ENCODE measurements at regions not wholly inside any gene's neighbourhood (a gene's known extent, or its start where the extent isn't known, plus 50 kb on each side); places are given as distances from the start of the nearest gene placed in this dataset.

DNA sequence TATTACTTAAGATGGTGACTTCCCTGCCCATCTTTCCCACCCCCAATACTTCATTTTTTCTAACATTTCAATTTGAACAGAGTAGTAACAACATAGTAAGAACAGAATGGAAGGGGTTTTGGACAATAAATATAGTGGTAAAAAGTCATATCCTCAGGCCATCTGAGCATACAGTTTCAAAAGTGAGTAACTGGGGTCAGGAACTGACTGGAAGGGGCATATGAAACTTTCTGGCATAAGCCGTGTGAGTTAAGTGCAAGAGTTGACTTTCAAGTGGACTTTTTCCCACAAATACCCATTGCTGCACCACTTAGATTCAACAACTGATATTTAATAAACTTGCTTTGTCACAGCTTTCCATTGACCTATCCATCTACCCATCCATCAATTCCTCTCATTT is 153.5 kb upstream of the IL12A start:
- no peak for FAIRE-seq

DNA sequence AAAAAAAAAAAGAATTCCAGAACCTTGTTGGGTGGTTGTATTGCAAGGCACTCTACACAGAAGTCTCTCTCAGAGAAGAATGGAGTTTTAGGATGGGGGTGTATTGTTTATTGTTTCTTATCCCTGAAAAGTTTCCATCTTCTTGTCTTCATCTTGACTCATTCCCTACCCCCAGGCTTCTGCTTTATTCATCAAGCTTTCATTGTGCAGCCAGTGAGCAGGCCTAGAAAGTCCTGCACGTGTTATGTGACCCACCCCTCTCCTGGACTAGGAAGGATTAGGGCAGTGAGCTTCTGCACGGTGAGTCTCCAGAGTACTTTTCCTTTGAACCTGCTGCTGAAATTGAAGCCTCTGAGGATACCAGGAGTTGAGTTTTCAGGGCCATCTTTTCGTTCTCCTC is 150.9 kb upstream of the IL12A start:
- FAIRE-seq, result no peak

DNA sequence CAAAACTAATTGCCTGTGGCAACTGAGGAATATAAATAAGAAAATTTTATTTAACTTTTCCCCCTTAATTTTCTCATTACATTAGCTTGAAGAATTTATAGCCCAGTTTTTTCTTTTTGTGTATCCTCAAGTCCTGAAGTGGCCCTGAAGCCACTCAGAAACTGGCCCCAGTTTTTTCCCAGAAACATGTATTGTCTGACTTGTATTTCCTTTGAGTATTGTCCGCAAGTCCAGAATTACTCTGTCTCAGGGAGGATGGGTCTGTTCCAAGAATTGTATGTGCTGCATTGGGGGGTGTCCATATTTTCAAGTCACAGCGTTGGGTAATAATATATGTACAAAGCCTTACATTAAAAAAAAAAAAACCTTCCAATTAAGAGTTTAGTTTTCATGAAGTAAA is 149.7 kb upstream of the IL12A start:
- FAIRE-seq, result no peak

DNA sequence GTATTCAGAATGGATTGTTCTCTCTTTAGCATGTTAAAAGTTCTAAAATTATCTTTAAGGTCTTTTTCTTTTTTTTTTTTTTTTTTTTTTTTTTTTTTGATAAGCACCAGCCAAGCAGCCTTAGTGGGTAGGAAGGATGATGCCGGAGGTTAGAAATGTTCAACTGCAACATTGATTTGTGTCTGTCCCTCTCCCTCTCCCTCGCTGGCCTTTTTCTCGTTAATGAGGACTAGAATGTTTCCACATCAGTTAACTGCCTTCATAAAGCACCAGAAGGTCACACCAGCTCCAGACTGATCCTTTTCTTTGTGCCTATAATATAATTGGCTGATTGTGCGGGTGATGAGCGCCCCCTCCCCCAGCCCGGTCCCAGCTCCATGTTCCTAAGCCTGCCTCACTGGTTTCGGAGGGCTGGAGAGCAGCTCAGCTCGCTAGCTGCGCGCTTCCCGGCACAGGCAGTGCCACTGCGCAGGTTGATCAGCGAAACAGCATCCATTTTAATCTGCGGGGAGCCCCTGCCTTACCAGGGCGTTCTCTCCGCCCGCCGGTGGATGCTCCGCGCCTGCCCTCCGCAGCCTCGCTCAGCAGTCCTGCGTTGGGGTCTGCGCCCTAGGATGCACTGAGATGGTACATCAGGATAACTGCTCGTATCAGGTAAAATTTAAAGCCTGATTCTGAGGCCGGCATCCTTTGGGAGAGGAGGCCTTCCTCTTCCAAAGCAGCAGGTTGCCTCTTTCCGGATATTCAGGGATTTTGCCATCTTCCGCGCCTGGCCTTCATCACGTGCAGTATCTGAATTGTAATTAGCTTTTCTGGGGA is 148.9 kb upstream of the IL12A start, which contains the start of gene SCHIP1:
SCHIP1 (plus strand) TSS at position 301 of the 819 bp plus-strand sequence.
- no peak for FAIRE-seq

DNA sequence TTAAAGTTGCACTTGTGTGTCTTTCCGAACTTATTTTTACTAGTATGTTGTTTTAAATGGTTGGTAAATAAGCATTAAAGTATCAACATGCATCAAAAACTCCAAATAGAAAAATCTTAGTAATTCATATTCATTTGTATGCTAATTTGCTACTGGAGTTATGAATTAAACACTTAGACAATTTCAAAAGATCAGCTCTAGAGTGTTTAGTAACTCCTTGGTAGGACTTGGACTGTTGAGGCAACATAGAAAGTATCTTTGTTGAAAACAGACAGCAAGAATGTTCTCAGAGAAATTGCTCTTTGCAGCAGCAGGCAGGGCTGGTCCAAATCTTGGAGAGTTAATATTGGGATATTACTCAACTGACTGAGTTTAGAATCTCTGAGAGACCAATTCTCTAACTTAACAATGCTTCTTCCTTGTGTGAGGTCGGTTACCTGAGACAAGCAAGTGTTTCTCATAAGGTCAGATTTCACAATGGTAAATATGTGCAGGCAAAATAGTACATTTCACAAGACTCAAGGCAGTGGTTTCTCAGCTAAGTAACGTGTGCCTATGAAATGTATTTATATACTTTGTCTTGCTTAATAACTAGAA is 147.8 kb upstream of the IL12A start:
- FAIRE-seq, result no peak

GRCh38 chr3:159841766-159842165 is 146.9 kb upstream of the IL12A start:
- no peak for FAIRE-seq

- FAIRE-seq, result no peak
These were observed 144.6 kb upstream of the IL12A start for GRCh38 chr3:159843840-159844730.

DNA sequence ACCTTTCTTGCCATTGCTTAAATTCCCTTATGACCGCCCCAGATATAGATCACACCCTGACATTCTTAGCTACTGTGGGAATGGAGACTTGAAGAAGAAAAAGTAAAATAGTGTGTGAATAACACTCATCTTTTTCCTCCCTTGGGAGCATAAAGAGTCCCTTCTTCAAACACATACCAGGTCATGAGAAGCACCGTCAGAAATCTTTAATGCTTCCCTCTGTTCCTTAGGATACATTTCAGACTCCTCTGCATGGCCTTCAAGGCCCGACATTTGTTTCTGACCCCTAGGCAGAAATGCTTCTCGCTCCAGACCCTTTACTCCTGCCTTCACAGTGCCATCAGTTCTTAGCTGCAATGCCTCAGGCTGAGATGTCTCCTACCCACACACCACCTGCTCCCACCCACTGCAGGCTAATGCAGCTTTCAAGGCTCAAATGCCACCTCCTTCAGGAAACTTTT is 143.8 kb upstream of the IL12A start:
- no peak for FAIRE-seq

DNA sequence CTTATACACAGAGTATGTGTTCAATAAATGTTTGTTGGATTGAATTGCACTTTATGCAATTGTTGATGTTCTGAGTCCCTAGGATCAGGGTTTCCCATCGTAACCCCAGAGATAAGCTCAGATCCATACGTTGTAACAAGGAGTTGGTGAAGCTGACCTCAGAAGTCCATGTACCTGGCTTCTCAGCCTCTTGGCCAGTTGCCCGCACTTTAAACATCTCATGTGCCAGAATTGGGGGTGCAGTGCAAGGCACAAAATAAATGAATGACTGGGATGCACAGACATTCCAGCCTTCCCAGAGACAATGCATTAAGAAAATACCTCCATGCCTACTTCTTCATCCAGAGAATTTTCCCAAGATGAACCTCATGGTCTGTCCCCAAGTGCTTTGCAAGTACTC is 142.9 kb upstream of the IL12A start:
- no peak for FAIRE-seq

- FAIRE-seq, result no peak
These were observed 142.4 kb upstream of the IL12A start for GRCh38 chr3:159846255-159846654.

GRCh38 chr3:159848348-159849118 is 140.1 kb upstream of the IL12A start:
- FAIRE-seq, result no peak

- FAIRE-seq, result no peak
These were observed 138.2 kb upstream of the IL12A start for GRCh38 chr3:159850481-159850880.

DNA sequence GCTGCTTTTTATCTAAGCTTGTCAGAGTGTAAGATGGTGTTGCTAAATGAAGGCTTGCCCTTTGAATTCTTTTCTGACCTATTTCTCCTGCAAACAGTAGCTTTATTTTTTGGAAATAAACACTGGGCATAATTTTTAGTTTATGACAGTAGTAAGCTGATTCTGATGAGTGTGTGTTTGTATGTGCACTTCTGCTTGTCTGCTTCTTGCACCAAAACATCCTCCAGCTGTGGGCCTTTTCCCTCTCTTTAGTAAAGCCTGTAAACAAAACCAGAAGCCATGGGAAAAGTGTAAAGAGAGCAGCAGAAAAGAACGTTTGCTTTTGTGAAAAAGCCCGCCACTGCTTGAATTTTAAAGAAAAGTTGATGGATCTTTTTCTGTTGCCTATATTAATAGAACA is 136.4 kb upstream of the IL12A start:
- FAIRE-seq, result no peak

DNA sequence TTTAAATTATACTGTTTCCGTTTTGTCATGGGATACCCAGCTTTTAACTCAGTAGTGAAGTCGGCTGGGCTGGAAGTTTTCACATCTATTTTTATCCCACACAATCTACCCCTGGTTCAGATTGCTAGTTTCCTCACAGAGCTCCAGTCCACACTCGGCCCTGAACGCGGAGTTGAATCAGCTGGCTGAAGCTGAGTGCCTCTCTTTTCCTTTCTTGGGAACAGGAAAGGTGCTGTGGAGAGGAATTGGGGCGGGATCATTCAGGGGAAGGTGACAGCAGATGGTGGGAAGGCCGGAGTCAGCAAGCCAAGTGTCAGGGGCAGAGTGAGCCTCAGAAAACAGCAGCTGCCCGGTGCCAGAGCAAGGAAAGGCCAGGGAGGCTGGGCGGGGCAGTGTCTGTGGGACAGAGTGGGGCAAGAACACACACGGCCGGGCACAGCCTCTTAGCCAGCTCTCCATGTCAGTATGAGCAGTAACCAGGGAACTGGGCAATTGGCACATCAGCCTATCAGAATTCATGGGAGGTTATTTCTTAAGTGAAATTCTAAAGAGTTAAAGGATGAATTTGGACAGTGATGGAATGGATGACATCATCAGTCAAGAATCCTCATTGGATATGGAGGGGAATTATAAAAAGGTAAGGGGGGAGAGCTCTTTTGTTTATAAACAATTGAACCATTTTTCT is 135.7 kb upstream of the IL12A start:
- FAIRE-seq, result no peak

- FAIRE-seq, result no peak
These were observed 135.2 kb upstream of the IL12A start for GRCh38 chr3:159853506-159853864.

DNA sequence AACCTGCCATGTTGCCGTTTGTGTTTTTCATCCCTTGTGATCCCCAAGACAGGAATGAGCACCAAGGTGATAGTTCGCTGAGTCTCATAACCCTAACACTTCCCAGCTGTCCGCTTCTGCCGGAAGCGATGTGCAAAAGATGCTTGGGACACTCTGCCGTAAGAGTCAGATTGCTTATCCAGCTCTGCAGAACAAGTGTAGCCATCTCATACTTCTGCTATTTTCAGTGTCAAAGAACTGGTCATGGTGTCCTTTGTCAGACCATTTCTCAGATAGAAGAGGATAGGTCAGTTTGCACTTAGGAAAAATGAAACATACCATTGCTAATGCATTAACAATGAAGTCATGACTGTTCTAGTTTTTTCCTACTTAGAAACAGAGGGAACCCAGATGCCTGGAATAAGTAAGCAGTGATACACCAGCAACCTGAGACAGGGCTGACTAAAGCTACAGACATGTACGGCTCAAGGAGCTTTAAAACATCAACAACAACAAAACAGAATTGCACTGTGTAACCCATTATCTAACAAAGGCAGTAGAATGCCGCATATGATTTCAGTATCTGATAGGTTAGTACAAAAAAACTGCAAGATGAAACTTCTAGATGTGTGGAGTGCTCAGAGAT is 134.0 kb upstream of the IL12A start:
- no peak for FAIRE-seq

- FAIRE-seq, result no peak
These were observed 132.9 kb upstream of the IL12A start for GRCh38 chr3:159855599-159856346.

DNA sequence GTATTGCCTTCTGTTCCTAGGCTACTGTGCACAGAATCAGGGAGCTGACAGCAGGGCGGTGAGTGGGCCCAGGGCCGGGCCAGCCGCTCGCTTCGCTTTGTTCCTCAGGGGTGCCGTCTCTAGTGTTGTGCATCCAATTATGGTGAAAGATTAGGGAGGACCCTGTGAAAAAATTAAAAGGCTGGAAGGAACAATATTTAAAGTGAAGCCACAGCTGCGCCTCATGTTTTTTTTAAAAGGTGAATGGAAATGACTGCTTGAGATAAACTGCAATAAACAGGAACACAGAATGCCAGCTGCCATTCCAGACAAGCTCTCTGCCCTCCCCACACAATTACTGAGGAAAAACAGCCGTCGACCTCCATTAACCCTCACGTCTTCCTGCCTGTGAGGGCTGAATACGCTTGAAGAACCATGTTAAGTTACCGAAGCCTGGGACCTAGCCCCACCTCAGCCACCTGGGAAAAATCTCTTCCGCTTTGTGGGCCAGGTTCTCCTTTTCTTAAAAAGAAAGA is 132.0 kb upstream of the IL12A start:
- no peak for FAIRE-seq

DNA sequence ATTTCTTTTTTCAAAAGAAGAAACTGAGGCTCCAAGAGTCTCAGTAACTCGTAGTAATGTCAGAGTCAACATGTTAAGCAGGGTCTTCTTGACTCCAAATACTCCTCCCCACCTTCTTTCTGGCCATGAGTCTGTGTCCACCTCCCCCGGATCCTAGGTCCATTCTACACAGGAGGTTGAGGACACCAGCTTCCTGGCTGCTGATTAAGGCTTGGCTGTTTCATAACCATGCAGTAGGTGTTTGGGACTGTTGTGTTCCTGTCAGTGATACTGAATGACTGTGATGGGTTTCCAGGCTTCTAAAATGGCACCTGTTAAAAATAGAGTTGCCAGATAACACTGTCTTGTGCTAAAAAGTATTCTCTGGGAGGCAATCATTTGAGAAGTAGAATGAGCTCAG is 130.8 kb upstream of the IL12A start:
- no peak for FAIRE-seq

- no peak for FAIRE-seq
These were observed 130.0 kb upstream of the IL12A start for GRCh38 chr3:159858650-159859049.

DNA sequence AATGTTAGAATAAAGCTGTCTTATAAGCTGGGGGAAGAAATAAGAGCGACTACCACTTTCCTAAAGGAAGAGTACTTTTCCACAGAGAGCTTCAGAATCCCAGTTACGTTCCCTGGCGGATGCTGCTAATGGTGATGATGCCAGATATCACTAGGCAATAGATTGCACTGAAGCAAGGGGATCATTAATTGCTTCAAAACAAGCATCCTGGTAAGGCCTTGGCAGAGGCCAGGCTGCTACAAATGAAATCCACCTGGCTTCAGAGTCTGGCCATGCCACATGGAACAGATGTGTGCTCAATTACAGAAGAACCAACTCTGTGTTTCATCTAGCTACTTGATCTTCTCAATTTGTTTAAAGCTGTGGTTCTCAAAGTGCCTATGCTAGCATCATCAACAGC is 129.2 kb upstream of the IL12A start:
- FAIRE-seq, result no peak
